ENCODE measurements at regions not wholly inside any gene's neighbourhood (a gene's known extent, or its start where the extent isn't known, plus 50 kb on each side); places are given as distances from the start of the nearest gene placed in this dataset.

DNA sequence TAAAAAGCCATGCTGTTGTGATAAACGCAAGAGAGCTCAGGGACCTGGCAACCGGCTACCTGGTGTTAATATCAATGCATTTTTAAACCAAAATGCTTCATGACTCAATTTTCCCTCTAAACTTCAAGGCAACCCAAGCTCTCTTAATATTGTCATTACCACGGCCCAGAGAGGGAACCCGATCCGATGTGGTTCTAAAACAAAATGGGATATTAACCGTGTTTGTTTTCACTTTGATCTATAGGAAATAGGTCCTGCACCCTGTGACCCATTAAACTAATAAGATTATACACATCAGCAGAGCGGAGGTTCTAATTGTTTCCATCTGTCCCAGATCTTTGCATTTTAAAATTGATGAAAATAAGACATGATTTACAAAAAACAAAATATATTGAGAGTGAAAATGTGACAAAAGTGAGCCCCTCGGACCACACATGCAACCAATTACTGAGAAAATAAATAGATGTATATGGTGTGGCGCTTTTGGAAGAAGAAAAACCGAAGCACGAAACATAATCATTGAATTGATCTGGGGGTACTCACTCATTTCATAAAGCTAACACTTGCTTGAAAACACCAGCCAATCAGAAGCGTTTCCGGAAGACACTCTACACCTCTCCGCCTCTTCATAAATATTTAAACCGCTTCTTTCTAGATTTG, 290.3 kb upstream of the NFE2L3 start:
- DNase-seq (ENCODE audit: low spot score) = no peak

DNA sequence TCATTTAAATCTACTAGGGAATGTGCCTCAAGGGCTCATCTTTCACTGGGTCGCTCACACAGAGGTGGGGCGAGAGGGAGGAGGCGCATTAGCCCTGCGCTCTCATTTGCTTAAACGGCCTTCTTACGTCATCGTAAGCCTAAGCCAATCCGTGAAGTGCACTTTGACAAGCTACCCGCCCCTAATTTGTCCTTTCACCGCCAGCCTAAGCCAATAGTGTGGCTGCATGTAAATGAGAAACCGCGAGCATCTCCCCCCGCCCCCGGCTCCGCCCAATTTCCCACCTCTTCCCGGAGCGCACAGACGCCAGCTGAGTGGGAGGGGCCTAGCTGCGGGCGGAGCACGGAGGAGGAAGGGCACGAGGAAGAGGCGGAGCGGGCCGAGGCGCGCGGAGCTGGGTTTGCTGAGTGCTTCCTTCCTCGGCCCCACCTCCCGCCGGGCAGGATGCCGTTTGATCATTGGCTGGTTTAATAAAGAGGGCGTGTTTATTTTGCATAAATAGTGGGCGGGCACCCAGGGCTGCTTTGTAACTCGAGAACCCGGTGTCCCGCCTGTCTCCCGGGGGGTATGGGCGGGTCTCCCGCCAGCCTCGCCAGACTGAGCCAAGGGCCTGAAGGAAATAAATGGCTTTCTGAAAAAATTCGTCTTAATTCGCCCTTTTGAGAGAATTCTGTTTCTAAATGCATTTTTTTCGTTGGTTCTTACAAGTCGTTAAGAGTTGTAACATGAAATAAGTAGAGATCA, 289.6 kb upstream of the NFE2L3 start:
- peak; percentile 69 for DNase-seq (ENCODE audit: low spot score)

- DNase-seq (ENCODE audit: low spot score) = no peak
These were observed 288.8 kb upstream of the NFE2L3 start for GRCh38 chr7:25863005-25863728.

- DNase-seq (ENCODE audit: low spot score) = no peak
These were observed 288.3 kb upstream of the NFE2L3 start for GRCh38 chr7:25863729-25864110.

GRCh38 chr7:25864511-25864910, 287.5 kb upstream of the NFE2L3 start:
- DNase-seq (ENCODE audit: low spot score) = no peak

DNA sequence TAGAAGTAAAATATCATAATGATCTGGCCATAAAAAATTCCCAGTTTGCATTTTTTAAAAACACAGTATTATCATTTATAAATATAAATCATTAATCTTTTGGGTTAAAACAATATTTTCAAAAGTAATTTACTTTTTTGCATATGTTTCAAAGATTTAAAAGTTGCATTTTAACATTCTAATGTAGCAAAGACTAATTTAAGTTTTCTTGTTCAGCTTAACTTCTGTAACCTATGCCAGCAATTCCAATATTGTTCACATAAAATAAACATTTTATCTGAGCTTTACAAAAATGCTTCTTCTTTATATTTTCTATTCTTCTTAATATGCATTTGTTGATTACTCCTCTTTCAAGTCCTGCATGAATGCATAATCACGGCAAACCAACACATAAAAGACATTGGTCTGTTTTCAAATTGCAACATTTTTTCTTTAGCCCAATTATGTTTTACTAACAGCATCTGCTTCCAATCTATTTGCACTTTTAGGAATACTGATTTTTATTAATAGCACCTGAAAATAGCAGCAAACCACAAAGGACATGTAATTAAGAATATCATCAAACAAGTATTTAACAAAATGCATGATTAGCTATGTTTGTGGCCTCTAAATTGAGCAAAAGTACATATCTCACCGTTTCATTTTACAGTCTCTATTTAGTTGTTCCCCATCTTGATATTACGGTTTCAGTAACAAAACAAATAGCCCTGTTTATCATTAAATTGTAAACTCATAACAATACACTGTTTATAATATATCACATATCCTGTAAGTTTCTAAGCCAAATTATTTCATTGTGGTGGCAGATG, 286.9 kb upstream of the NFE2L3 start:
- DNase-seq (ENCODE audit: low spot score) = no peak

DNA sequence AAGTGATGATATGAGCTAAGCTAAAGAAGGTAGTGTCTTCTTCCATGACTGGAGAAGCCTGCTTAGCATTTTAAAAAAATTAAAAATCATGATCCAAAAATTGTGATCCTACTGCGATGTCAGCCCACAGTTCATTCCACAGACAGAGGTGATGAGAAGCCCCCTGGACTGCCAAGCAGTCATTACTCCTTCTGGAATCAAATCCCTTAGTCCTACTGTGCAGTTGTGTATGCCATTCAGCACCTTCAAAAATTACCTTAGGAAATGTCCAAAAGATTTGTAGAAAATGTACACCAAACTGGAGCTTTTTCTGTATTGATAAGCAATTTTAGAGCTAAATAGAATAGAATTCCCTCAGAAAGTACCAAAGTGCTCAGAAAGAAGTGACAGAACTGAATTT, 283.5 kb upstream of the NFE2L3 start:
- no peak for DNase-seq (ENCODE audit: low spot score)

- no peak for DNase-seq (ENCODE audit: low spot score)
These were observed 281.4 kb upstream of the NFE2L3 start for GRCh38 chr7:25870574-25870973.

- no peak for DNase-seq (ENCODE audit: low spot score)
These were observed 275.9 kb upstream of the NFE2L3 start for GRCh38 chr7:25876092-25876491.

- no peak for DNase-seq (ENCODE audit: low spot score)
These were observed 273.9 kb upstream of the NFE2L3 start for GRCh38 chr7:25877802-25878789.

DNA sequence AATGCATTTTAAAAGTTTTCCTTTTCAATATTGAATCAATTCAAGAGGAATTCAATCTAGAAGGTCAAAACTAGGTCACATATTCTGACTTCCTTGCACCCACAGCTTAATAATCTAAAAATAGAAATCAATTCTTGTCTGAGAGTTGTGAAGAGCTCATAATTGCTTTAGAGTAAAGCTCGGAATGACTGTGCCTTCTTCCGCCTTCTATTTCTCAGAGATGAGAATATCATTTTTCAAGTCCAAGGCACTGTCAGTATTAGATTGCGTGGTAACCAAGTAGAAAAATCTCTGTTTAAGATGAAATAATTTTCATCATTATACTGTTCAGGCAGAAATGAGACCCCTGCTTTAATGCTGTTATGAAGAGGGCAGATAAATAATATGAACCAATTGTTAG, 272.2 kb upstream of the NFE2L3 start:
- no peak for DNase-seq (ENCODE audit: low spot score)

DNA sequence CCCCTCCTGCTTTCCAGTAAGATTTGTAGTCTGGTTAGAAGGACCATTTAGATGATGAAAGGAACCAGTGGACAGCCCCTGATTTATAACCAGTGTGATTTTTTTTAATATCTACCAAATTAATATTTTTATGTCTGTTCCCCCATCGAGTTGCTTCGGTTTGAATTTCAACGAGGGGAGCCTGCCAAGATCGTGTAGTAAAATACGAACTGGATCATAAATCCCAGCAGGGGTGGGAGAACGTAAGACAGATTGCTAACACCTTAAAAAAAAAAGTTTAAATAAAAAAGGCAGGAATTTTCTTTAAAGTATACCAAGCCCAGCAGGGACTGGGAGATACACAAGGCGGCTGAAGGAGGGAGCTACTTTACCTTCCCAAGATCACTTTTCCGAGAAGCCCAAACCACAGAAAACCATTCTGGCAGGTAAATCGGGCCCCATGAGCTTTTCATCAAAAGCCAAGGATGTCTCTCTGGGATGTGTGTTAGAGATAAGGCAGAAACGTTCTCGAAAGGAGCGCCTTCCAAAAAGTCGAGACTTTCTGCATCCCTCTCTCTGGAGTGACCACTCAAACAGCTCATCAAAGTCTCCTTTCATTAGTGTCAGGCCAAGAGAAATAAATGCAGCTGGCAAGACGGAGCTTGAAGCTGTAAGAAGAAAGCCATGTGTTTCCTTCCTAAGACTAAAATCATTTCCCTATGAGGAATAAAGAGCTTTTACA, 270.5 kb upstream of the NFE2L3 start:
- DNase-seq (ENCODE audit: low spot score) = no peak

DNA sequence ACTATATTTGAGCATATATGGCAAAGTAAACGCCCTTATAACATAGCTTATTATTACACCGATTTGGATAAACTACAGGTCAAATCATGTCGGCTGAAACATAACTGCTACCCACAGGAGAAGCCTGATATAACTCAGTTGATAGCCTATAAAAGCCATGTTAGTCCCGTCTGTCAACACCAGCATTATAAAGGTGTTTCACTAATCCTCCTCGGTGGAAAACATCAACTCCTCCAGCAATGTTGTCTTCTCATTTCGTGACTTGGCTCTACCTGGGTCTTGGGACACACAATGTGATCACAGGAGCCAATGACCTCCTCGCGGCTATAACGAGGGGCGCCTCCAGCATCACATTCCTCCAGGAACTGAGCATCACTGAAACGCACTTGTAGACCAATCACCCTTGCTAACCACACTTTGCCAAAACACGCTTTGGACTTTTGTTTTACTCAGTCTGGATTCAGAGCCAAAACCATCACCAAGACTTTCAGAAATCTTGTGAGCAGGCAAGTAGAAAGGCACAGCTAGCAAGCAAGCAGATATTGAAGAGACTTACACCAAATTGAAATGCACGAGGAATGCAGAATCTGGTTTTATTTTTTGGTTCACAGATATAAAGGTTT, 269.7 kb upstream of the NFE2L3 start:
- DNase-seq (ENCODE audit: low spot score) = no peak

GRCh38 chr7:25884265-25884828, 267.7 kb upstream of the NFE2L3 start:
- no peak for DNase-seq (ENCODE audit: low spot score)

GRCh38 chr7:25885057-25885576, 266.9 kb upstream of the NFE2L3 start:
- no peak for DNase-seq (ENCODE audit: low spot score)

- DNase-seq (ENCODE audit: low spot score) = no peak
These were observed 265.4 kb upstream of the NFE2L3 start for GRCh38 chr7:25886387-25887240.

GRCh38 chr7:25887266-25887665, 264.7 kb upstream of the NFE2L3 start:
- no peak for DNase-seq (ENCODE audit: low spot score)

GRCh38 chr7:25887795-25888559, 264.0 kb upstream of the NFE2L3 start:
- no peak for DNase-seq (ENCODE audit: low spot score)
